Thyroid gland (tissue), 4 donors: ENCODE measurements at regions not wholly inside any gene's neighbourhood (a gene's known extent, or its start where the extent isn't known, plus 50 kb on each side); places are given as distances from the start of the nearest gene placed in this dataset.

Experiments used
- DNase-seq, 2 donors: peaks; one replicate each; pipeline ENCODE4 v3.0.0-alpha.2; 2019
- H3K27ac ChIP-seq, 3 donors: fragments of 200-600 bp; sonication (generic); 1 replicate in 2 of 3; 2 replicates in 1 of 3; pipeline ENCODE4 v1.5.1; 2016 to 2019; ENCODE audit warnings: mild to moderate bottlenecking in 1 of 3, moderate library complexity in 1 of 3
- H3K27me3 ChIP-seq: fragments of 200-600 bp; sonication (generic); one replicate; pipeline ENCODE4 v1.5.1; 2019
- H3K36me3 ChIP-seq, 2 donors: fragments of 200-600 bp; sonication (generic); one replicate each; pipeline ENCODE4 v1.5.1; 2016 to 2019
- H3K4me1 ChIP-seq, 2 donors: fragments of 200-600 bp; sonication (generic); one replicate each; pipeline ENCODE4 v1.5.1; 2017 to 2019
- H3K4me3 ChIP-seq, 3 donors: fragments of 200-600 bp; sonication (generic); replicated peaks in 1 of 3; 1 replicate in 2 of 3; 2 replicates in 1 of 3; pipeline ENCODE4 v1.5.1; 2016; ENCODE audit warnings: mild to moderate bottlenecking in 1 of 3
- H3K9me3 ChIP-seq: fragments of 200-600 bp; sonication (generic); one replicate; pipeline ENCODE4 v1.5.1; 2017
- POLR2A ChIP-seq, 2 donors: fragments of 450-650 bp; IDR thresholded peaks; one replicate each; pipeline ENCODE4 v1.6.1; 2017; ENCODE audit warnings: antibody characterized with exemption in 2 of 2, mild to moderate bottlenecking in 2 of 2, moderate library complexity in 1 of 2
- WGBS, 2 donors: methylation state at CpG; one replicate each; pipeline ENCODE4 v1.1.5; 2017; 5-methylcytosine and 5-hydroxymethylcytosine counted together
- intact Hi-C: fragments of 100-400 bp; cut with DNase I; formaldehyde crosslinking; loops from one replicate; pipeline ENCODE4 v1.15.1; 2023
- TF ChIP-seq, protein P1 (sequence below), 6 experiments: fragments of 200-600 bp in 3 of 6; fragments of 450-650 bp in 3 of 6; sonication (generic) in 3 of 6; IDR thresholded peaks; one replicate each; pipeline ENCODE4 v1.5.1; 2016 to 2019; ENCODE audit warnings: antibody characterized with exemption in 6 of 6, mild to moderate bottlenecking in 2 of 6, inconsistent platforms in 1 of 6, moderate library complexity in 1 of 6

DNA sequence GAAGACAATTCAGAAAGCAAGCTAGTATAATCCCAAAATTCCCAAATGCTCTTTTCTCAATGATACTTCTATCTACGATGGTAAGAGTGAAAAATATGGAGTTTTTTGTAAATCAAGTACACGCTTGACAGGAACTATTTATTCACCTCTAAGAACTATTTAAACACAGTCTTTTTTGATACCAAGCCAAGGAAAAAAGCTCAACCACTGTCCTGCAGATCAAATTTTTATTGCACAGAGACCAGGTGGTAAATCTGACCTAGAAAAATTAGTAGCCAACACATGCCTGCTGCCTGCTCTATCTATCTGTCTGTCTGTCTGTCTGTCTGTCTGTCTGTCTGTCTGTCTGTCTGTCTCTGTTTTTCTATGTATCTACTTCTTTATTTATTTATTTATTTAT, 292.2 kb downstream of the MZT1 start:
- intact Hi-C loops = no loop called here
- no peak overlapping the region for H3K27ac ChIP-seq
- no peaks in the 10 kb centered on the region for H3K27me3 ChIP-seq
- 26 to 37% methylated on average over 2 of the region's 2 CpGs for WGBS, 2 donors
- no peaks in the 10 kb centered on the region for H3K4me1 ChIP-seq
- no peaks in the 10 kb centered on the region for H3K9me3 ChIP-seq
- no peak for DNase-seq
- TF ChIP-seq POLR2A (IDR thresholded peaks at IDR 0.05) = no peak
- TF ChIP-seq, protein P1, sequence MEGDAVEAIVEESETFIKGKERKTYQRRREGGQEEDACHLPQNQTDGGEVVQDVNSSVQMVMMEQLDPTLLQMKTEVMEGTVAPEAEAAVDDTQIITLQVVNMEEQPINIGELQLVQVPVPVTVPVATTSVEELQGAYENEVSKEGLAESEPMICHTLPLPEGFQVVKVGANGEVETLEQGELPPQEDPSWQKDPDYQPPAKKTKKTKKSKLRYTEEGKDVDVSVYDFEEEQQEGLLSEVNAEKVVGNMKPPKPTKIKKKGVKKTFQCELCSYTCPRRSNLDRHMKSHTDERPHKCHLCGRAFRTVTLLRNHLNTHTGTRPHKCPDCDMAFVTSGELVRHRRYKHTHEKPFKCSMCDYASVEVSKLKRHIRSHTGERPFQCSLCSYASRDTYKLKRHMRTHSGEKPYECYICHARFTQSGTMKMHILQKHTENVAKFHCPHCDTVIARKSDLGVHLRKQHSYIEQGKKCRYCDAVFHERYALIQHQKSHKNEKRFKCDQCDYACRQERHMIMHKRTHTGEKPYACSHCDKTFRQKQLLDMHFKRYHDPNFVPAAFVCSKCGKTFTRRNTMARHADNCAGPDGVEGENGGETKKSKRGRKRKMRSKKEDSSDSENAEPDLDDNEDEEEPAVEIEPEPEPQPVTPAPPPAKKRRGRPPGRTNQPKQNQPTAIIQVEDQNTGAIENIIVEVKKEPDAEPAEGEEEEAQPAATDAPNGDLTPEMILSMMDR (IDR thresholded peaks at IDR 0.05) = no peak
- no peaks in the 10 kb centered on the region for H3K36me3 ChIP-seq
- H3K4me3 ChIP-seq = no peak overlapping the region

DNA sequence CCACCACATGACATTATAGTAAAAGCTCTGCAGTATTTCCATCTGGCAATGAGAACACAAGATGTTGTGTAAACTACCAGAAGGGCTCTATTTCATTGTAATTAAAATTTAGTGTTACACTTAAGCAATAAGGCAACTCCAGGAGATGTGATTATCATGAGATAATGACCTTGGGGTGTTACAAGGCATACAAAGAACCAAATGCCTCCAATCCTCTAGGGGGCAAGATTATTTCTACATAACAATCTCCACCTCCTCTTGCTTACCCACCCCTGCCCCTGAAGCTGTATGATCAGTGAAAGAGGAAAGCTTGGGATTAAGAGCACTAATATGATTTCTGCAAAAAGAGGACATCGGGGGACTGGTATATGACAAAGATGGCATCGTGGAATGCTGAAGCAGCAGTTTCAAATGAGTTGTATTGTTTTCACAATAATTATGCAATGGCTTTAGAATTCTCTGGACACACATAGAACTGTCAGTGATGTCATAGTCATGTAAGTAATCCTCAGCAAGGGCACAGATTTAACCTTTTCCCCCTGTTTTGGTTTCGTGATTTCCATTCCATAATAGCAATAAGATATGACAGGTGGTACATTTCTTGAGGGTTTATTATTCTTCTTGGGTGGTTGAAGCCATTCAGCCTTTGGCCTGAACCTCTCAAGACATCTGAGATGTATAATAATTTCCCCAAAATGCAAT, 295.3 kb downstream of the MZT1 start:
- H3K9me3 ChIP-seq = no peaks in the 10 kb centered on the region
- no peaks in the 10 kb centered on the region for H3K4me1 ChIP-seq
- intact Hi-C loops = no loop called here
- no peak for DNase-seq
- H3K36me3 ChIP-seq = no peaks in the 10 kb centered on the region
- H3K27me3 ChIP-seq = no peaks in the 10 kb centered on the region
- H3K4me3 ChIP-seq = no peak overlapping the region
- WGBS, 2 donors = 81 to 90% methylated on average over 3 of the region's 3 CpGs
- H3K27ac ChIP-seq = no peak overlapping the region
- TF ChIP-seq, protein P1 (IDR thresholded peaks at IDR 0.05) = no peak
- no peak for TF ChIP-seq POLR2A (IDR thresholded peaks at IDR 0.05)

DNA sequence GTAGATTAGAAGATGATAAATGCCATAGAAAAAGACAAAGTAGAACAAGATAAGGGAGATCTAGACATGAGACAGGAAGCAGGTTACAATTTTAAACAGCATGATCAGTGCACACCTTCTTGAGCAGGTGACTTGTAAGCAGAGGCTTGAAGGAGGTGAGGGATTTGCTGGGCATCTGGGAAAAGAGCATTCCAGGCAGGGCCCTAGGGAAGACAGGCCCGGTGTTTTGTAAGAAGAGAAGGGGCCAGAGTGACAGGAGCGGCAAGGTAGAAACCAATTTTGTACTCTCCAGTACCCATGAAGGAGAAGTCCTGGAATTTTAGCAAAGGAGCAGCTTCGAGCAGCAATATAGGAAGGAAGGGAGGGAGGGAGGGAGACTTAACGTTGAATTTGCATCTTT, 296.5 kb downstream of the MZT1 start:
- Histone ChIP-seq H3K27me3 (no peaks in the 10 kb centered on the region), H3K4me1 (no peaks in the 10 kb centered on the region), H3K27ac (no peak overlapping the region), H3K36me3 (no peaks in the 10 kb centered on the region), H3K9me3 (no peaks in the 10 kb centered on the region), H3K4me3 (no peak overlapping the region)
- TF ChIP-seq, protein P1 (IDR thresholded peaks at IDR 0.05) = no peak
- no peak for TF ChIP-seq POLR2A (IDR thresholded peaks at IDR 0.05)
- WGBS, 2 donors = 56 to 58% methylated on average over 4 of the region's 4 CpGs
- intact Hi-C loops = no loop called here
- DNase-seq = no peak

DNA sequence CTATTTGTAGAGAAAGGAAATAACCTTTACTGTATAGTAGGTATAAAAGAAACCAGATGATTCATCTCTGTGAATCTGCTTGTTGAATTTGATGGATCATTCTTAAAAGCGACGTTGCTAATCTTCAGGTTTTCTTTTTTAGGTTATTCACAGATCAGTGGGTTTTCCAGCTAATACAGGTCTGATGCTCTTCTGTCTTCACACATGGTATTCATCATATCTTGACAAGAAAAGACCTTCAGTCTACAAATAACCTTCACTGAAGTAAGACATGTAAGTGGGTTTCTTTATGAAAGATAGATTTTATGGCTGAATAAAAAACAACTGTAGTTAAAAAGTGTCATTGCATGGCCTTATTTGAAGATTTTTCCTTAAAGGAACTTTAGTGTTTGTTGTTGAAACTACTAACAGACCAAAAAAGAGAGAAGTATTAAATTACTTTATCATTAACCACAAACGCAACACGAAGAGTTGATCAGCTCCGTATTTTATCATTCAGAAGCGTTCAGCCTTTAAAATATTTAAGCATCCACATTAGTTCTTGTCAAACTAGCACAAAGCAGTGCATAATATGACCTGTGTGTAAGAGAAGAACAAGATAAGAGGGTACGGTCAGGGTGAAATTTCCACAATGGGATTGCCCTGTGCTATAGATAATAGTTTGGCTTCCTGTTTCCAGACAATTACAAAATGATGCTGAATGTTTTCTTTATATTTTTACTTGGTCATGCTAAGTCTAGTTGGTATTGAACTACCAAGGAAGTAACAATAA, 299.5 kb downstream of the MZT1 start:
- H3K36me3 ChIP-seq = no peaks in the 10 kb centered on the region
- intact Hi-C loops = no loop called here
- no peaks in the 10 kb centered on the region for H3K27me3 ChIP-seq
- H3K9me3 ChIP-seq = no peaks in the 10 kb centered on the region
- no peak overlapping the region for H3K27ac ChIP-seq
- no peak for DNase-seq
- no peak overlapping the region for H3K4me3 ChIP-seq
- TF ChIP-seq POLR2A (IDR thresholded peaks at IDR 0.05) = no peak
- TF ChIP-seq, protein P1 (IDR thresholded peaks at IDR 0.05) = no peak
- no peaks in the 10 kb centered on the region for H3K4me1 ChIP-seq
- 90% methylated on average over 7 of the region's 7 CpGs for WGBS, 2 donors

DNA sequence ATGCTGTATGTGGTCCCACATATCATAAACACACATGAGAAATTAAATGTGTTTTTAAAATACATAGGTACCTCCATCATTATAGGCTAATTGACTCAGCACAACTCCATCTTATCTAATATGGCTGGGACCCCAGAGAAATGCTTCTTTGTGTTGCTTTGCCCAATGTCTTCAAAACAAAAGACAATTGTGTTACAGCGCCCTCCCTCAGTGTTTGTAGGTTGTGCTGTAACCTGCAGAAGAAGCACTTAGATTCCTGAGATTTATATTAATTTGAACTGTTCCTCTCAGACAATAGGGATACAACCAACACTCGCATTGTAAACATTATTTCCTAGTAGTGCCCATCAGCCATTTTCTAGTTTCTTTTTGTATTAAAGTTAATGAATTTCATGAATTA, 303.4 kb downstream of the MZT1 start:
- H3K4me3 ChIP-seq = no peak overlapping the region
- whole genome bisulfite sequencing, 2 donors = 87 to 96% methylated on average over 2 of the region's 2 CpGs
- no peaks in the 10 kb centered on the region for H3K4me1 ChIP-seq
- intact Hi-C loops = no loop called here
- H3K9me3 ChIP-seq = no peaks in the 10 kb centered on the region
- no peaks in the 10 kb centered on the region for H3K27me3 ChIP-seq
- no peak overlapping the region for H3K27ac ChIP-seq
- H3K36me3 ChIP-seq = no peaks in the 10 kb centered on the region
- no peak for DNase-seq
- TF ChIP-seq POLR2A (IDR thresholded peaks at IDR 0.05) = no peak
- TF ChIP-seq, protein P1 (IDR thresholded peaks at IDR 0.05) = no peak
